ENCODE measurements at regions not wholly inside any gene's neighbourhood (a gene's known extent, or its start where the extent isn't known, plus 50 kb on each side); places are given as distances from the start of the nearest gene placed in this dataset.

- POLR2A ChIA-PET = no interaction called here
- Mint-ChIP-seq H3K27me3 (no peaks in the 10 kb centered on the region), H3K27ac (no peak overlapping the region), H3K4me1 (no peaks in the 10 kb centered on the region), H3K4me3 (no peak overlapping the region), H3K36me3 (no peaks in the 10 kb centered on the region), H3K9me3 (peaks cover 3% of the 10 kb centered on the region)
- DNase-seq (no peak), ATAC-seq (ENCODE audit: low read depth) (no peak)
Measured at GRCh38 chr13:87736849-87737385, 65.7 kb downstream of the SLITRK5 start.

DNA sequence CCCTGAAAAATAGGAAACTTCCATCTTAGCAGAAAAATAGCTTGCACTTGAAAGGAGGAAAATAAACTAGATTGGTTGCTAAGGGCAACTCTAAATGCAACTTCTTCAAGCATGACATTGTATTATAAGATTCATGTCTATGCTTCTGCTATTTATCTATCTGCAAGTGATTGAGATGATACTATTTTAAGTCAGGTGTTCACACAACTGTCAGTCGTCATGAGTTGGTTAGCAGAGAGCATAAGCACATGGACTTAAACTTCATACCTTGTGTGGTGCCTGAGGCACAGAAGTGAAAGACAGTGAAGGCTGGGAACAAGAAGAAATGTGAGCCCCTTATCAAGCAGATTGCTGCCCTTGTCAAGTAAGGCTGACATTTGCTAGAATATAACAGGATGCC is 82.9 kb downstream of the SLITRK5 start:
- no peaks in the 10 kb centered on the region for H3K27me3 Mint-ChIP-seq
- DNase-seq (no peak), ATAC-seq (ENCODE audit: low read depth) (no peak)
- no peaks in the 10 kb centered on the region for H3K4me1 Mint-ChIP-seq
- no peaks in the 10 kb centered on the region for H3K9me3 Mint-ChIP-seq
- no peaks in the 10 kb centered on the region for H3K36me3 Mint-ChIP-seq
- H3K27ac Mint-ChIP-seq = no peak overlapping the region
- POLR2A ChIA-PET = no interaction called here
- no peak overlapping the region for H3K4me3 Mint-ChIP-seq

- Mint-ChIP-seq H3K4me1 (no peaks in the 10 kb centered on the region), H3K9me3 (peaks cover 1% of the 10 kb centered on the region), H3K36me3 (no peaks in the 10 kb centered on the region), H3K4me3 (no peak overlapping the region), H3K27me3 (no peaks in the 10 kb centered on the region), H3K27ac (no peak overlapping the region)
- DNase-seq (no peak), ATAC-seq (ENCODE audit: low read depth) (no peak)
- POLR2A ChIA-PET = no interaction called here
Measured at GRCh38 chr13:87769445-87769844, 98.3 kb downstream of the SLITRK5 start.

- Mint-ChIP-seq H3K4me1 (no peaks in the 10 kb centered on the region), H3K36me3 (no peaks in the 10 kb centered on the region), H3K27ac (no peak overlapping the region), H3K27me3 (no peaks in the 10 kb centered on the region), H3K4me3 (no peak overlapping the region), H3K9me3 (no peaks in the 10 kb centered on the region)
- POLR2A ChIA-PET = no interaction called here
- ATAC-seq (ENCODE audit: low read depth) (no peak), DNase-seq (no peak)
Measured at GRCh38 chr13:87777387-87777786, 106.2 kb downstream of the SLITRK5 start.

DNA sequence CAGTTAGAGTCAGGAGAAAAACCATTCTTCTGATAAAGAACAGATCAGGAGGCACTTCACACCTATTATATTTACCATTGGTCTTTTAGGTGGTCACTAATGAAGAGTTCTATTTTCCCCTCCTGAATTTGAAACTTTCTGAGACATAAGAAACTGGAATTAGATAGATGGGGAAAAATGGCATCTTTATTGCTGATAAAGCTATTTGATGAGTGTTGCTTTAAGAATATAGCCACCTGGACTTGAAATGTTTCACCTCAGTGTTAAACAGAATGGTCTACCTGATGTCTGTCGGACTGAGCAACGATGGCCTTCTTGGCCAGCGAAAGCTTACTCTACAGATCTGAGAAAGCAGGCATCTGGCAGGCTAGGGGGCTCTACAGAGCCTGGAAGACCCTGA is 107.0 kb downstream of the SLITRK5 start:
- DNase-seq = no peak
- POLR2A ChIA-PET = no interaction called here
- H3K4me1 Mint-ChIP-seq = no peaks in the 10 kb centered on the region
- no peaks in the 10 kb centered on the region for H3K27me3 Mint-ChIP-seq
- H3K4me3 Mint-ChIP-seq = no peak overlapping the region
- no peak for ATAC-seq (ENCODE audit: low read depth)
- no peaks in the 10 kb centered on the region for H3K9me3 Mint-ChIP-seq
- no peaks in the 10 kb centered on the region for H3K36me3 Mint-ChIP-seq
- H3K27ac Mint-ChIP-seq = no peak overlapping the region

DNA sequence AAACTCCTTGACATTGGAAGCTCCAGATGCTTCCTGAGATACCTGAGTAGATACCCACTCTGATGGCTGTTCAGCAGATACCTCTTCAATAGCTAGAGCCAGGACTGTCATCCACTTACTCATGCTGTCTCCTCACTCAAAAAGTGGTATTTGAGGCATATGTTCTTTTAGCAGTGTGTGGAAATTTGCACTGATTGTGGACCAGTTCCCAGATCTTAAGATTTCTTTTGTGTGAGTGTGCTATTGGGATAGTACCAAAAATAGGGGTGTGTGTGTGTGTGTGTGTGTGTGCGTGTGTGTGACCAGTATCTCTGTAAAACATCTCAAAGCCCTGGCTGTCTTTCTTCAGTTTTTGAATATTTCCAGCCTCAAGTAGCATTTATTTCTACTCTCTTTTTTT is 108.3 kb downstream of the SLITRK5 start:
- no peak overlapping the region for H3K4me3 Mint-ChIP-seq
- POLR2A ChIA-PET = no interaction called here
- no peaks in the 10 kb centered on the region for H3K4me1 Mint-ChIP-seq
- no peak overlapping the region for H3K27ac Mint-ChIP-seq
- no peaks in the 10 kb centered on the region for H3K27me3 Mint-ChIP-seq
- no peaks in the 10 kb centered on the region for H3K9me3 Mint-ChIP-seq
- ATAC-seq (ENCODE audit: low read depth) (no peak), DNase-seq (no peak)
- H3K36me3 Mint-ChIP-seq = no peaks in the 10 kb centered on the region

DNA sequence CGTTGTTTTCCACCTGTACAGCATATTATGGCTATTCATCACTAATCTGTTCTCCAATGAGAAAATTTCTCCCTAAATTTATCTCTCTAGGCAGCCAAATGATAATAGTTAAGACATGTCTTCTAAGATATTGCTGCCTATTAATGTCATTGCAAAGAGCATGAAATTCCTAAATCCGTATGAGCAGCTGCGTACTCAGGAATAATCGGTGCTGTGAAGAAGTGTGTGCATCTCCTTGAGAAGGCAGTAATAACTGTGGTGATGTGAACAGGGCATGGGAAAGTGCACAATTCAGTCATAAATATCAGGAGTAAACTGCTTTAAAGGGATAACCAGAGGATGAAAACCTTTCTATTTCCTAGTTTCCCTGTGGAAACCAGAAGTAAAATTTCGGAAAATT is 112.2 kb downstream of the SLITRK5 start:
- no peaks in the 10 kb centered on the region for H3K36me3 Mint-ChIP-seq
- H3K4me1 Mint-ChIP-seq = no peaks in the 10 kb centered on the region
- H3K27me3 Mint-ChIP-seq = no peaks in the 10 kb centered on the region
- H3K9me3 Mint-ChIP-seq = no peaks in the 10 kb centered on the region
- DNase-seq (no peak), ATAC-seq (ENCODE audit: low read depth) (no peak)
- no peak overlapping the region for H3K27ac Mint-ChIP-seq
- H3K4me3 Mint-ChIP-seq = no peak overlapping the region
- POLR2A ChIA-PET = no interaction called here

DNA sequence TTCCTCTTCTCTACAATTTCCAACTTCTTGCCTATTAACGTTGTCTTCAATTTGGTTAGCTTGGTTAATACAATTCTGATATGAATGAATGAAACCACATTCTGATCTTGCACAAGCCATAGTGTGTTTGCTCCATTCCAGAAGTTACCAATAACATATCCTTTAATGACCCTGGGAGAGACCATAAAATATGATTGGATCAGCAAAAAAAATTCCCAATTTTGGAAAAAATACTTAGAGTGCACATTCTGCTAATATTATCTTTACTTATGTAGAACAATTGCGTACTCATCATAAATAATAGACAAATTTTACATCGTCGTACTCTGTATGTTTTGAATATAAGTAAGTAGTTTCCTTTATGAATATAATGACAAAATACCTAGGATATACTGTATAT is 117.2 kb downstream of the SLITRK5 start:
- POLR2A ChIA-PET = no interaction called here
- Mint-ChIP-seq H3K27ac (no peak overlapping the region), H3K9me3 (peaks cover 3% of the 10 kb centered on the region), H3K4me3 (no peak overlapping the region), H3K27me3 (no peaks in the 10 kb centered on the region), H3K36me3 (no peaks in the 10 kb centered on the region), H3K4me1 (no peaks in the 10 kb centered on the region)
- DNase-seq (no peak), ATAC-seq (ENCODE audit: low read depth) (no peak)

DNA sequence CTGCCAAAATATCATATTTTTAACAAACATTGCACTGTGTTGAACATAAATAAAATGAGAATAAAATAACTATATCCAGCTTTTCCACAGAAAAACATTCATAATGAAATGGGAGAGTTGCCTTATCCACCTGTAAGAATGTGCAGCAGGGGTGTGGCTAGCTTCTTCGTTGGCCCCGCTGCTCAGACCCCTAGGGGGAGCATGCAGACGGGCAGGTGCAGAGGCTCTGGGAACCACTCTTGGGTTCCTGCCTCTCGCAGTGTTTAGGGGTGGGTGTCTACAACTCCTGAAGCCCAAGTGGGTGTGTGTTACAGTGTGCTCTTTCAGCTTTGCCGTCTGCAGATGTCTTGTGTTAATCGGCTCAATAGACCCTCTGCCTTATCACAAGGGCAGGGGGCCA is 121.7 kb downstream of the SLITRK5 start:
- POLR2A ChIA-PET = no interaction called here
- Mint-ChIP-seq H3K9me3 (peaks cover 3% of the 10 kb centered on the region), H3K27ac (no peak overlapping the region), H3K27me3 (no peaks in the 10 kb centered on the region), H3K4me1 (no peaks in the 10 kb centered on the region), H3K4me3 (no peak overlapping the region), H3K36me3 (no peaks in the 10 kb centered on the region)
- ATAC-seq (ENCODE audit: low read depth) (no peak), DNase-seq (no peak)

DNA sequence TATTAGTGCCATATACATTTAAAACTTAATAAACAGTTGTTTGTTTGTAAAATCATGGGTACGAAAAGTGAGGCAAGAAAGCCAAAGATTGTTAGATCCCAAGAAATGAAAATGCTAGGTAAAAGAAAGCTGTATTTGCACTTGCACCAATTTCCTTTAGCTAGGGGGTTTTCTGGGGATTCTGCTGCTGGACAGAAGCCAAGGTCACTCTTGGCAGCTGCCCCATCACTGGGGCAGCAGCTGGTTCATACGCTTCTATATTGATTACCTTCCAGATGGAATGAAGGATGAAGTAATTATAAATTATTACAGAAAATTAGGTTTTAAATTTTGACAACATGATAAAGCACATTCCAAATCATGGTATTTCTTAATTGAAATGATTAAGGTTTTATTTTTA is 127.4 kb downstream of the SLITRK5 start:
- POLR2A ChIA-PET = no interaction called here
- H3K4me1 Mint-ChIP-seq = no peaks in the 10 kb centered on the region
- H3K4me3 Mint-ChIP-seq = no peak overlapping the region
- no peaks in the 10 kb centered on the region for H3K9me3 Mint-ChIP-seq
- ATAC-seq (ENCODE audit: low read depth) = no peak
- no peak for DNase-seq
- no peaks in the 10 kb centered on the region for H3K27me3 Mint-ChIP-seq
- H3K36me3 Mint-ChIP-seq = no peaks in the 10 kb centered on the region
- H3K27ac Mint-ChIP-seq = no peak overlapping the region

DNA sequence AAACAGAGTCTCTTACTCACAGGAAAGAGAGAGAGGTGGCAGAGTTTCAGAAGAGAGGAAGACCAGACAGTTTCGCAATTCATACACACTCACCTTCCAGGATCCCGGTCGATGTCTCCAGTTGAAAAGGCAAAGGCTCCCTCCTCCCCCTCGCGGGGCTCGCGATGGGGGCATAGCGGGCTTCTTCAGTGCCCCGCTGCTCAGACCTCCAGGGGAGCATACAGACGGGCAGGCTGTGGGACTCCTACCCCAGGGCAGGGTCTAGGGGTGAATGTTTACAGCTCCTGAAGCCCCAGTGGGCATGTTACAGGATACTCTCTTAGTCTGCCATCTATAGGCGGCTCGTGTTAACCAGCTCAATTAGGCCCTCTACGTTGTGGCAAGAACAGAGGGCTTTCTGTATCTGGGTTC is 139.2 kb downstream of the SLITRK5 start:
- POLR2A ChIA-PET = no interaction called here
- H3K27me3 Mint-ChIP-seq = no peaks in the 10 kb centered on the region
- H3K27ac Mint-ChIP-seq = no peak overlapping the region
- DNase-seq (no peak), ATAC-seq (ENCODE audit: low read depth) (no peak)
- no peaks in the 10 kb centered on the region for H3K4me1 Mint-ChIP-seq
- no peaks in the 10 kb centered on the region for H3K36me3 Mint-ChIP-seq
- no peak overlapping the region for H3K4me3 Mint-ChIP-seq
- H3K9me3 Mint-ChIP-seq = peaks cover 2% of the 10 kb centered on the region

- POLR2A ChIA-PET = no interaction called here
- no peaks in the 10 kb centered on the region for H3K36me3 Mint-ChIP-seq
- H3K27ac Mint-ChIP-seq = no peak overlapping the region
- ATAC-seq (ENCODE audit: low read depth) = no peak
- H3K27me3 Mint-ChIP-seq = no peaks in the 10 kb centered on the region
- H3K4me1 Mint-ChIP-seq = no peaks in the 10 kb centered on the region
- no peak overlapping the region for H3K4me3 Mint-ChIP-seq
- DNase-seq = no peak
- H3K9me3 Mint-ChIP-seq = peaks cover 2% of the 10 kb centered on the region
Measured at GRCh38 chr13:87810920-87811344, 139.8 kb downstream of the SLITRK5 start.

GRCh38 chr13:87814403-87814802 is 143.2 kb downstream of the SLITRK5 start:
- H3K4me3 Mint-ChIP-seq = no peak overlapping the region
- peaks cover 2% of the 10 kb centered on the region for H3K9me3 Mint-ChIP-seq
- no peaks in the 10 kb centered on the region for H3K27me3 Mint-ChIP-seq
- ATAC-seq (ENCODE audit: low read depth) (no peak), DNase-seq (no peak)
- POLR2A ChIA-PET = no interaction called here
- H3K4me1 Mint-ChIP-seq = no peaks in the 10 kb centered on the region
- no peak overlapping the region for H3K27ac Mint-ChIP-seq
- H3K36me3 Mint-ChIP-seq = no peaks in the 10 kb centered on the region

GRCh38 chr13:87820241-87820640 is 149.1 kb downstream of the SLITRK5 start:
- H3K9me3 Mint-ChIP-seq = no peaks in the 10 kb centered on the region
- no peaks in the 10 kb centered on the region for H3K4me1 Mint-ChIP-seq
- no peaks in the 10 kb centered on the region for H3K27me3 Mint-ChIP-seq
- ATAC-seq (ENCODE audit: low read depth) (no peak), DNase-seq (no peak)
- POLR2A ChIA-PET = no interaction called here
- no peak overlapping the region for H3K27ac Mint-ChIP-seq
- no peaks in the 10 kb centered on the region for H3K36me3 Mint-ChIP-seq
- H3K4me3 Mint-ChIP-seq = no peak overlapping the region

DNA sequence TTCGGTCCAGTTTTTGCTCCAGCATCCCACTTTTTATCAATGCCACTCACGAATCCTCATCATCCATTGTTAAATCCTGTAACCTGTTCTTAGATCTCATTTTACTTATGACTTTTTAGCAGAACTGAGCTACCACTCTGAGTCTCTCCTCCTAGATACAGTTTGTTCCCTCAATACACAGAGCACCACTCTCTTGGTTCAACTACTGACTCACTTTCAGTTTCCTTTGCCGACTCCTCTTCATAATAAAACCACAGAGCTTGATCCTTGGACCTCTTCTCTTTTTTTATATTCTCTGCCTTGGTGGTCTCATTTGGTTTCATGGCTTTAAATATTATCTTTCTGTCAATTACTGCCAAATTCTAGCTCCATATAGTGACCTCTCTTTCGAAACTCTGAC is 150.3 kb downstream of the SLITRK5 start:
- no peaks in the 10 kb centered on the region for H3K36me3 Mint-ChIP-seq
- POLR2A ChIA-PET = no interaction called here
- H3K9me3 Mint-ChIP-seq = no peaks in the 10 kb centered on the region
- H3K4me1 Mint-ChIP-seq = no peaks in the 10 kb centered on the region
- no peak for DNase-seq
- no peak overlapping the region for H3K27ac Mint-ChIP-seq
- no peaks in the 10 kb centered on the region for H3K27me3 Mint-ChIP-seq
- no peak overlapping the region for H3K4me3 Mint-ChIP-seq
- ATAC-seq (ENCODE audit: low read depth) = no peak
